BE2C (cell line): ENCODE measurements at regions not wholly inside any gene's neighbourhood (a gene's known extent, or its start where the extent isn't known, plus 50 kb on each side); places are given as distances from the start of the nearest gene placed in this dataset.
"Not testable (repeated sequence)": the region's sequence is repeated elsewhere in the genome, so short reads cannot be mapped to it uniquely, and the experiment has no call there.

Experiments used
- DNase-seq: peaks from one replicate; pipeline ENCODE4 v3.0.0-alpha.2; 2020
- H3K27me3 ChIP-seq: fragments of 250-450 bp; sonication (Bioruptor Pico); 2 replicates; pipeline ENCODE4 v1.5.1; 2020; ENCODE audit warnings: mild to moderate bottlenecking
- H3K36me3 ChIP-seq: fragments of 250-450 bp; sonication (Bioruptor Pico); 2 replicates; pipeline ENCODE4 v1.5.1; 2020; ENCODE audit warnings: mild to moderate bottlenecking
- H3K4me1 ChIP-seq: fragments of 250-450 bp; sonication (Bioruptor Pico); 2 replicates; pipeline ENCODE4 v1.5.1; 2020
- H3K4me3 ChIP-seq: 2 replicates; pipeline ENCODE4 v1.5.1; 2011; ENCODE audit warnings: low read depth, low read length
- H3K9me3 ChIP-seq: fragments of 250-450 bp; sonication (Bioruptor Pico); 2 replicates; pipeline ENCODE4 v1.5.1; 2020
- CTCF ChIP-seq: IDR thresholded peaks from 2 replicates; pipeline ENCODE4 v1.5.1; 2012; ENCODE audit warnings: mild to moderate bottlenecking, low read depth, low read length

DNA sequence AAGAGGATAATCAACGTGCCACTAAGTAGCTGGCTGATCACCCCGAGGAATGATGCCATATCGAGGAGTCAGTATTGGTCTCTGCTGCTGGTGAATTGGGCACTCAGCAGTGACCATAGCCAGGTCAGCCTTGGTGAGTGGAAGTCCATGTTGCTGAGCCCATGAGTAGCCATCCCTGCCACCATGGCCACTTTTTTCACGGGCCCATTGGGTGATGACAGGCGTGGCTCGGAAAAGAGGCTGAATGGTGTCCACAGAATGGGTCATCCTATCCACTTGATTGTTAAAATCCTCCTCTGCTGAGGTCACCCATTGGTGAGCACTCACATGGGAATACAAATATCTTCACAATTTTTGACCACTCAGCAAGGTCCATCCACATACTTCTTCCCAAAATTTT is 114.4 kb downstream of the UBE2NL start:
- H3K9me3 ChIP-seq: no peaks in the 10 kb centered on the region
- no peak overlapping the region for H3K4me3 ChIP-seq
- TF ChIP-seq CTCF: no peak
- H3K27me3 ChIP-seq: no peaks in the 10 kb centered on the region
- H3K4me1 ChIP-seq: no peaks in the 10 kb centered on the region
- DNase-seq: no peak
- no peaks in the 10 kb centered on the region for H3K36me3 ChIP-seq

DNA sequence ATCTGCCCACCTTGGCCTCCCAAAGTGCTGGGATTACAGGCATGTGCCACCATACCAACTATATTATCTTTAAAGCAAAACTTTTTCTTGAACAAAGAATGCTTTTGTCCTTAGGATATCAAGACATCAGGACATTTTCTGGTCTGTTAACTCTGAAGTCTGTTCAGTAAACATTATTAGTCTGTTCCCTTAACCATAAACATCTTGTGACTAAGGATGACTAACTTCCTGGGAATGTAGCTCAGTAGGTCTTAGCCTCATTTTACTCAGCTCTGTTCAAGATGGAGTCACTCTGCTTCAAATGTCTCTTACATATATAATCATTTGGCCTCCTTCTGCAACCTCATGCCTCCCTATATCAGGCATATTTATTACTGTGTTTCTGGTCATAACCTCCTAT is 122.9 kb downstream of the UBE2NL start:
- no peaks in the 10 kb centered on the region for H3K4me1 ChIP-seq
- H3K4me3 ChIP-seq: no peak overlapping the region
- H3K9me3 ChIP-seq: no peaks in the 10 kb centered on the region
- DNase-seq: no peak
- TF ChIP-seq CTCF: no peak
- H3K36me3 ChIP-seq: no peaks in the 10 kb centered on the region
- H3K27me3 ChIP-seq: no peaks in the 10 kb centered on the region

- Histone ChIP-seq H3K27me3 (no peaks in the 10 kb centered on the region), H3K36me3 (no peaks in the 10 kb centered on the region), H3K9me3 (no peaks in the 10 kb centered on the region), H3K4me1 (no peaks in the 10 kb centered on the region), H3K4me3 (no peak overlapping the region)
- DNase-seq: no peak
- TF ChIP-seq CTCF: no peak
Measured at GRCh38 chrX:144040793-144041192, 156.9 kb downstream of the UBE2NL start.

DNA sequence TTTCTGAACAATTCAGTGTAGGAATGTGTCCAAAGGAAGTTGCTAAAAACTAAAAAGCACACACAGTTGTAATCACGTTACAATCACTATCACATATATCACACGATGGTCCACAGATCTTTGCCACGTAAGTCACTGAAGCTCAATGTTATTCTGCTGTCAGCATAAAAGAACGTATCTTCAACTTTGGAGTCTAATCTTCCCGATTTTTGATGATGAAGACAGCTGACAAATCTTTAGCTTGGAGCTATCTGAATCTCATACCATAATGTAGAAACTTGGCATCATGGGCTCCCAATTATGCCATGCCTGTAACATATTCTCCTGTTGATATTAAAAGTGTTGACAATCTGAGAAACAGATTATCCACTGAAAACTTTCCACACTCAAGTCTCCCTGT is 158.4 kb downstream of the UBE2NL start:
- no peaks in the 10 kb centered on the region for H3K4me1 ChIP-seq
- no peak overlapping the region for H3K4me3 ChIP-seq
- no peaks in the 10 kb centered on the region for H3K9me3 ChIP-seq
- no peak for DNase-seq
- no peaks in the 10 kb centered on the region for H3K27me3 ChIP-seq
- no peaks in the 10 kb centered on the region for H3K36me3 ChIP-seq
- TF ChIP-seq CTCF: no peak

DNA sequence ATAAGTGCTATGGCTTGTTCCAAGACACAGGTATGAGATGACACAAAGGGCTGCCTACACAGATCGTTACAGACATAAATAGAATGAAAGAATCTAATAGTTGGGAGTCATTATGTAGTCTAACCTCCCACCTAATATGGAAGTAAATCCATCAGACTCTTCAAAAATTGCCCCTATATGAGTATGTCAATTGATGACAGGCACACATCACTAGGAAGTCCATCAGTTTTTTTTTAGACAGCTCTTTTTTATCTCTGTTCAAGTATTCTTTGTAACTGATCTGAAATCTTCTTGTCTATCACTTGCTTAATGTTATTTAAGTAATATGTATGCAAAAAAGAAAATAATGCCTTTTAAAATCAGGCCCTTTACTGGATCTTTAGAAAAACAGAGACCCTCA is 191.6 kb downstream of the UBE2NL start:
- no peak for TF ChIP-seq CTCF
- Histone ChIP-seq H3K4me3 (no peak overlapping the region), H3K36me3 (no peaks in the 10 kb centered on the region), H3K9me3 (no peaks in the 10 kb centered on the region), H3K27me3 (no peaks in the 10 kb centered on the region), H3K4me1 (no peaks in the 10 kb centered on the region)
- DNase-seq: no peak

- H3K27me3 ChIP-seq, H3K4me3 ChIP-seq, DNase-seq, H3K9me3 ChIP-seq, H3K4me1 ChIP-seq, H3K36me3 ChIP-seq: not testable (repeated sequence)
Measured at GRCh38 chrX:144082237-144082636, 198.4 kb downstream of the UBE2NL start.

DNA sequence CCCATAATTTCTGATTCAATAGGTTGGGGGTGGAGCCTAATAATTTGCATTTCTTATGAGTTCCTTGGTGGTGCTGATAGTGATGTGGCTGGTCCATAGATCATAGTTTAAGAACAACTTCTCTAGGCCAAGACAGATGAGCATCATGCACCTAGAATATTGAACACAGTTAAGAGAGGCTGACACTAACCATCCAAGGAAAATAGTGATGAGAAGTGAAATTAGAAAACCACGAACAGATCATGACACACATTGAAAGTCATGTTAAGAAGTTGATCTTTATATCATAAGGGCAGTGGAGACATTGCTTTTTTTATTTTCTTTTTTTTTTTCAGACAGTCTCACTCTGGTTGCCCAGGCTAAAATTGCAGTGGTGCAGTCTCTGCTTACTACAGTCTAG is 205.8 kb downstream of the UBE2NL start:
- not testable (repeated sequence) for H3K4me1 ChIP-seq, H3K36me3 ChIP-seq, H3K9me3 ChIP-seq, H3K4me3 ChIP-seq, H3K27me3 ChIP-seq, DNase-seq

DNA sequence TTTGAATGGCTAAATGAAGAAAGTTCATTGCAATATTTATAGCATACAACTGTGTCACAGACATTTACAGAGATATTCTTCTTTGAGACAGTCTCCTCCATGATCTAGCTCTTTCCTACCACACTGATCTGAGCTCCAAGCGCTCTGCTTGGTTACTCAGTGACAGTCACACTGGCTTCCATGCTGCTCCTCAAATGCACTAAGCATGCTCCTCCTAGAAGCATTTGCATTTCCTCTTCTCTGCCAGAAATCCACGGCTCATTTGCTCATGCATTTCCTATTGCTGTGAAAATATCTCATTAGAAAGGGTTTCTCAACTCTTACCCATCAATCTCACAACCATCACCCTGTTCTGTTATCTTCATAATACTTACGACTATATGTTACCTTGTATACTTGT is 208.2 kb downstream of the UBE2NL start:
- DNase-seq, H3K27me3 ChIP-seq, H3K36me3 ChIP-seq, H3K9me3 ChIP-seq, H3K4me1 ChIP-seq, H3K4me3 ChIP-seq: not testable (repeated sequence)

GRCh38 chrX:144119490-144119889 is 235.6 kb downstream of the UBE2NL start:
- H3K36me3 ChIP-seq, H3K4me3 ChIP-seq, H3K9me3 ChIP-seq, DNase-seq, H3K4me1 ChIP-seq, H3K27me3 ChIP-seq: not testable (repeated sequence)

GRCh38 chrX:144121566-144121965 is 237.7 kb downstream of the UBE2NL start:
- H3K9me3 ChIP-seq, H3K27me3 ChIP-seq, H3K36me3 ChIP-seq, DNase-seq, H3K4me1 ChIP-seq, H3K4me3 ChIP-seq: not testable (repeated sequence)

DNA sequence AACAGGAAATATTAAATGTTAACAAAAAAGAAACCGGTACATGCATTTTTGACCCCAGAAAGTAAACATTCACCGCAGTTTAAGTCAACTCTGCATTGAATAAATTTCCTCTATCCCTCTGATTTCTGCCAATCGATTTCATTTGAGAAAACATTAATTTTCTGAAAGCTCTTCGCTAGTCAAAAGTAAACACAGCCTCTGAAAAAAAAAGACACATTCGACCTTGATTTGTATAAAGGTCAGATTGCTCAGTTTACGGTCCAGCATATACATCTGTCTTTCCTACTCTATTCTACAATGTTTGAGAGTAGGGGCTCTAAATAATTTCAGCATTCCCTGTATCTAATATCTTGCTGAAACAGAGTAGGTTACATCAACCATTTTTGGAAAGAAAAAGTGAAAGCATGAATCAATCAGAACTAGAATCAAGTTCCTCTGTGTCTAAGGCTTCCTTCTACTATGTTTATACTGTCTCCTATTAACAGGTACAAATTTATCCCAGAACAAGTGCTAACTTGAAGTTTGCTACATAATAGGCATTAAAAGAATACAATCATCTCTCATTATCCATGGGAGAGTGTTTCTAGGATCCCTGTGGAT is 243.8 kb downstream of the UBE2NL start:
- not testable (repeated sequence) for H3K4me1 ChIP-seq, H3K9me3 ChIP-seq, H3K27me3 ChIP-seq, DNase-seq, H3K36me3 ChIP-seq, H3K4me3 ChIP-seq
